ENCODE measurements at regions not wholly inside any gene's neighbourhood (a gene's known extent, or its start where the extent isn't known, plus 50 kb on each side); places are given as distances from the start of the nearest gene placed in this dataset.

DNA sequence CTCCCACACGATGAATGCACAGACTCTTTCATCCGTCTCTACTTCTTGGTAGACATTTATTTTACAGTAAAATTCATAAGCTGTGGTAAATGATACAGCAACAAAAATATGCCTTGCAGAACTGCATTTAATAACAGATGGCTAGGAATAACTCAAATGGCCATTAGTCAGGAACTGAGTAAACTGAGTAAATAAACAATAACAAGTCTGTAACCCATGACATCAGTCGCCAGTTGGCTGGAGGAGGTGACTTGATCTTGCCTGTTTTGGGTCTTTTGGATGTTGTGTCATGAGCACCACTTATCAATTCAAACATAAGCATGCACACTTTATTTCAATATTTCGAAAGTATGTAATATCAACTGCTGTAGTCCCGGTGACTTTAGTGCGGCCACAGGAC, 632.6 kb upstream of the ARGLU1 start:
- H3K9ac ChIP-seq, result no peak overlapping the region
- TF ChIP-seq FOSL2 (IDR thresholded peaks at IDR 0.05; ENCODE audit: borderline replicate concordance, low read depth) (no peak), MXI1 (IDR thresholded peaks at IDR 0.05; ENCODE audit: low read depth, low read length) (no peak)
- TF ChIP-seq, protein P1, sequence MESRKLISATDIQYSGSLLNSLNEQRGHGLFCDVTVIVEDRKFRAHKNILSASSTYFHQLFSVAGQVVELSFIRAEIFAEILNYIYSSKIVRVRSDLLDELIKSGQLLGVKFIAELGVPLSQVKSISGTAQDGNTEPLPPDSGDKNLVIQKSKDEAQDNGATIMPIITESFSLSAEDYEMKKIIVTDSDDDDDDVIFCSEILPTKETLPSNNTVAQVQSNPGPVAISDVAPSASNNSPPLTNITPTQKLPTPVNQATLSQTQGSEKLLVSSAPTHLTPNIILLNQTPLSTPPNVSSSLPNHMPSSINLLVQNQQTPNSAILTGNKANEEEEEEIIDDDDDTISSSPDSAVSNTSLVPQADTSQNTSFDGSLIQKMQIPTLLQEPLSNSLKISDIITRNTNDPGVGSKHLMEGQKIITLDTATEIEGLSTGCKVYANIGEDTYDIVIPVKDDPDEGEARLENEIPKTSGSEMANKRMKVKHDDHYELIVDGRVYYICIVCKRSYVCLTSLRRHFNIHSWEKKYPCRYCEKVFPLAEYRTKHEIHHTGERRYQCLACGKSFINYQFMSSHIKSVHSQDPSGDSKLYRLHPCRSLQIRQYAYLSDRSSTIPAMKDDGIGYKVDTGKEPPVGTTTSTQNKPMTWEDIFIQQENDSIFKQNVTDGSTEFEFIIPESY (IDR thresholded peaks at IDR 0.05; ENCODE audit: borderline replicate concordance, low read depth), result no peak
- no peaks in the 10 kb centered on the region for H3F3A ChIP-seq (replicated peaks; ENCODE audit: insufficient read depth)
- ChIA-PET CTCF (interaction anchor here (1.5 kb wide), 1 partner anchor 449 kb away, joined by 3 read pairs; no protein-coding TSS in a partner anchor), POLR2A (no interaction called here)
- H2AFZ ChIP-seq (ENCODE audit: low read depth), result no peak overlapping the region
- H3K9me3 ChIP-seq, result no peaks in the 10 kb centered on the region
- no peak for DNase-seq
- H3K4me2 ChIP-seq, result no peak overlapping the region
- no peaks in the 10 kb centered on the region for H3K36me3 ChIP-seq (replicated peaks in 1 of 2; ENCODE audit: control insufficient read depth in 1 of 2, insufficient read depth in 2 of 2, low read length in 1 of 2)
- WGBS (ENCODE audit: low lambda C conversion rate), result 91% methylated on average over 6 of the region's 6 CpGs
- peaks cover 0 to 8% of the 10 kb centered on the region in 2 experiments; a peak in 1 of 4 replicates for H3K4me1 ChIP-seq (ENCODE audit: control insufficient read depth in 1 of 2, insufficient read depth in 2 of 2, low read depth in 1 of 2, low read length in 1 of 2)
- no peak overlapping the region for H3K4me3 ChIP-seq (ENCODE audit: low read depth in 2 of 2, low read length in 1 of 2)
- no peaks in the 10 kb centered on the region for H3K79me2 ChIP-seq (ENCODE audit: insufficient read depth)
- H3K9me2 ChIP-seq, result no peaks in the 10 kb centered on the region
- no peaks in the 10 kb centered on the region for H3K27me3 ChIP-seq (ENCODE audit: insufficient read depth)
- no peaks in the 10 kb centered on the region for H4K20me1 ChIP-seq (ENCODE audit: insufficient read depth)
- H3K27ac ChIP-seq (ENCODE audit: low read depth in 2 of 2, low read length in 1 of 2), result no peak overlapping the region

DNA sequence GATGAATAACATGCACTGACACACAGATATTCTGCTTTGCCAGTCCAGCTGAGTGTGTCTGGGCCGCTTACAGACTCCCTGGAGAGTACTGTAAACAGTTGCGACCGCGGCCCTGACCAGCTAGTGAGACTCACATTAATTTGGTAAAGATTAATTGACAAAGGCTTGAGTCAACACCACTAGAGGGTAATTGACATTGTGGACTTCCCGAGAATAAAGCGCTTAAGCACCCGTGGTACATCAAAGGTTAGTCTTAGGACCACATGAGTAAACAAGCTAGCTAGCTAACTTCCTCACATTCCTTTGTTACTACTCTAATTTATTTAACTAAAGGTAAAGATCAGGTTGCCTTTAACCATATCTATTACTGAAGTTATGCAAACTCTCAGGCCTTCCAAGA, 624.4 kb upstream of the ARGLU1 start:
- no peak overlapping the region for H2AFZ ChIP-seq (ENCODE audit: low read depth)
- no peak overlapping the region for H3K9ac ChIP-seq
- no peak overlapping the region for H3K4me3 ChIP-seq (ENCODE audit: low read depth in 2 of 2, low read length in 1 of 2)
- H3K27me3 ChIP-seq (ENCODE audit: insufficient read depth), result no peaks in the 10 kb centered on the region
- H3K9me3 ChIP-seq, result no peaks in the 10 kb centered on the region
- H3K9me2 ChIP-seq, result no peaks in the 10 kb centered on the region
- no peaks in the 10 kb centered on the region for H3K79me2 ChIP-seq (ENCODE audit: insufficient read depth)
- ChIA-PET CTCF (interaction anchor here (3.2 kb wide), 1 partner anchor 11 kb away, joined by 15 read pairs; no protein-coding TSS in a partner anchor), POLR2A (no interaction called here)
- no peaks in the 10 kb centered on the region for H4K20me1 ChIP-seq (ENCODE audit: insufficient read depth)
- peaks cover 2% of the 10 kb centered on the region for H3F3A ChIP-seq (replicated peaks; ENCODE audit: insufficient read depth)
- TF ChIP-seq POLR2AphosphoS5 (IDR thresholded peaks at IDR 0.05; ENCODE audit: low read depth, low read length), result no peak
- no peak for TF ChIP-seq FOXJ3 (CRISPR knock-in tag; IDR thresholded peaks at IDR 0.05)
- TF ChIP-seq JUND (IDR thresholded peaks at IDR 0.05), result no peak
- TF ChIP-seq, protein P1 (IDR thresholded peaks at IDR 0.05; ENCODE audit: borderline replicate concordance, low read depth), result no peak
- no peak for TF ChIP-seq TEAD4 (IDR thresholded peaks at IDR 0.05; ENCODE audit: borderline replicate concordance, insufficient read depth)
- no peak for TF ChIP-seq YY1 (IDR thresholded peaks at IDR 0.05; ENCODE audit: low read depth)
- TF ChIP-seq, protein P2, sequence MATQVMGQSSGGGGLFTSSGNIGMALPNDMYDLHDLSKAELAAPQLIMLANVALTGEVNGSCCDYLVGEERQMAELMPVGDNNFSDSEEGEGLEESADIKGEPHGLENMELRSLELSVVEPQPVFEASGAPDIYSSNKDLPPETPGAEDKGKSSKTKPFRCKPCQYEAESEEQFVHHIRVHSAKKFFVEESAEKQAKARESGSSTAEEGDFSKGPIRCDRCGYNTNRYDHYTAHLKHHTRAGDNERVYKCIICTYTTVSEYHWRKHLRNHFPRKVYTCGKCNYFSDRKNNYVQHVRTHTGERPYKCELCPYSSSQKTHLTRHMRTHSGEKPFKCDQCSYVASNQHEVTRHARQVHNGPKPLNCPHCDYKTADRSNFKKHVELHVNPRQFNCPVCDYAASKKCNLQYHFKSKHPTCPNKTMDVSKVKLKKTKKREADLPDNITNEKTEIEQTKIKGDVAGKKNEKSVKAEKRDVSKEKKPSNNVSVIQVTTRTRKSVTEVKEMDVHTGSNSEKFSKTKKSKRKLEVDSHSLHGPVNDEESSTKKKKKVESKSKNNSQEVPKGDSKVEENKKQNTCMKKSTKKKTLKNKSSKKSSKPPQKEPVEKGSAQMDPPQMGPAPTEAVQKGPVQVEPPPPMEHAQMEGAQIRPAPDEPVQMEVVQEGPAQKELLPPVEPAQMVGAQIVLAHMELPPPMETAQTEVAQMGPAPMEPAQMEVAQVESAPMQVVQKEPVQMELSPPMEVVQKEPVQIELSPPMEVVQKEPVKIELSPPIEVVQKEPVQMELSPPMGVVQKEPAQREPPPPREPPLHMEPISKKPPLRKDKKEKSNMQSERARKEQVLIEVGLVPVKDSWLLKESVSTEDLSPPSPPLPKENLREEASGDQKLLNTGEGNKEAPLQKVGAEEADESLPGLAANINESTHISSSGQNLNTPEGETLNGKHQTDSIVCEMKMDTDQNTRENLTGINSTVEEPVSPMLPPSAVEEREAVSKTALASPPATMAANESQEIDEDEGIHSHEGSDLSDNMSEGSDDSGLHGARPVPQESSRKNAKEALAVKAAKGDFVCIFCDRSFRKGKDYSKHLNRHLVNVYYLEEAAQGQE (IDR thresholded peaks at IDR 0.05; ENCODE audit: low read depth, low read length), result no peak
- TF ChIP-seq ELF1 (IDR thresholded peaks at IDR 0.05), result no peak
- no peak for TF ChIP-seq NFIC (IDR thresholded peaks at IDR 0.05; ENCODE audit: borderline replicate concordance)
- no peak for TF ChIP-seq GABPA (IDR thresholded peaks at IDR 0.05; ENCODE audit: low read depth)
- TF ChIP-seq MEF2A (IDR thresholded peaks at IDR 0.05; ENCODE audit: borderline replicate concordance, low read depth), result no peak
- no peak for TF ChIP-seq TAF1 (IDR thresholded peaks at IDR 0.05; ENCODE audit: borderline replicate concordance, low read depth, low read length)
- no peak for TF ChIP-seq FOSL2 (IDR thresholded peaks at IDR 0.05; ENCODE audit: borderline replicate concordance, low read depth)
- no peak for TF ChIP-seq RXRA (IDR thresholded peaks at IDR 0.05; ENCODE audit: borderline replicate concordance, low read depth)
- no peaks in the 10 kb centered on the region for H3K36me3 ChIP-seq (replicated peaks in 1 of 2; ENCODE audit: control insufficient read depth in 1 of 2, insufficient read depth in 2 of 2, low read length in 1 of 2)
- peaks cover 0 to 2% of the 10 kb centered on the region in 2 experiments; a peak in 2 of 4 replicates for H3K4me1 ChIP-seq (ENCODE audit: control insufficient read depth in 1 of 2, insufficient read depth in 2 of 2, low read depth in 1 of 2, low read length in 1 of 2)
- 97% methylated on average over 7 of the region's 7 CpGs for WGBS (ENCODE audit: low lambda C conversion rate)
- DNase-seq, result no peak
- H3K4me2 ChIP-seq, result no peak overlapping the region
- no peak overlapping the region for H3K27ac ChIP-seq (ENCODE audit: low read depth in 2 of 2, low read length in 1 of 2)
